Panc1 (cell line): ENCODE measurements at regions not wholly inside any gene's neighbourhood (a gene's known extent, or its start where the extent isn't known, plus 50 kb on each side); places are given as distances from the start of the nearest gene placed in this dataset.

ENCODE experiments used
- ATAC-seq: fragments of 200-7000 bp; cut with Tn5 transposase; 2 replicates; pipeline ENCODE4 v1.9.1; 2020; ENCODE audit warnings: mild to moderate bottlenecking, moderate library complexity
- BruUV-seq: library from RNA; stranded (reverse); fragments of 400-500 nt; replicated peaks from 2 replicates; lab custom pipeline; 2021; lab: Mats Ljungman, UMichigan
- CTCF ChIA-PET: fragments of 300-600 bp; sonication (Branson Sonifier 250); formaldehyde crosslinking; loops from one replicate; lab custom pipeline; 2022; ENCODE audit warnings: antibody characterized with exemption; lab: Charles Lee
- POLR2A ChIA-PET: fragments of 300-600 bp; sonication (Branson Sonifier 250); formaldehyde crosslinking; loops from one replicate; lab custom pipeline; 2022; ENCODE audit warnings: antibody characterized with exemption; lab: Charles Lee
- DNase-seq: peaks from one replicate; pipeline ENCODE4 v3.0.0-alpha.2; 2010; ENCODE audit warnings: low read depth, low spot score
- H3K27ac ChIP-seq: 2 replicates; pipeline ENCODE4 v1.5.1; 2011; ENCODE audit warnings: mild to moderate bottlenecking, low read length, inconsistent platforms
- H3K27me3 ChIP-seq: fragments of 200-500 bp; sonication (Bioruptor generic); 2 replicates; pipeline ENCODE4 v1.6.0; 2014; ENCODE audit warnings: low read length, inconsistent platforms; ENCODE audit not compliant: control insufficient read depth, insufficient read depth
- H3K36me3 ChIP-seq: fragments of 200-500 bp; sonication (Bioruptor generic); 2 replicates; pipeline ENCODE4 v1.5.1; 2014; ENCODE audit warnings: inconsistent platforms, mild to moderate bottlenecking, low read length, moderate library complexity; ENCODE audit not compliant: control insufficient read depth, insufficient read depth
- H3K4me1 ChIP-seq: 2 replicates; pipeline ENCODE4 v1.5.1; 2011; ENCODE audit warnings: inconsistent platforms, mild to moderate bottlenecking, low read length, moderate library complexity; ENCODE audit not compliant: control insufficient read depth, insufficient read depth
- H3K4me3 ChIP-seq, 2 experiments: 2 replicates each; pipeline ENCODE4 v1.5.1; 2011 to 2012; ENCODE audit warnings: low read depth in 2 of 2, low read length in 2 of 2, mild to moderate bottlenecking in 2 of 2, inconsistent platforms in 1 of 2, moderate library complexity in 1 of 2
- H3K9me3 ChIP-seq: fragments of 200-500 bp; sonication (Bioruptor generic); 2 replicates; pipeline ENCODE4 v1.5.1; 2014; ENCODE audit warnings: low read depth, mild to moderate bottlenecking, inconsistent platforms, low read length, moderate library complexity; ENCODE audit not compliant: control insufficient read depth, insufficient read depth
- POLR2AphosphoS5 ChIP-seq: IDR thresholded peaks from 2 replicates; pipeline ENCODE4 v1.6.1; 2012; ENCODE audit warnings: mild to moderate bottlenecking, low read depth, low read length, moderate library complexity
- SIN3A ChIP-seq: IDR thresholded peaks from 2 replicates; pipeline ENCODE4 v1.6.1; 2012; ENCODE audit warnings: low read depth, mild to moderate bottlenecking, low read length, moderate library complexity, borderline replicate concordance; ENCODE audit not compliant: insufficient read depth
- TCF7L2 ChIP-seq: IDR thresholded peaks from 2 replicates; pipeline ENCODE4 v1.6.1; 2011; ENCODE audit warnings: mild to moderate bottlenecking, low read depth, low read length, inconsistent platforms
- in situ Hi-C: cut with HindIII; loops from 2 replicates; pipeline ENCODE4 v1.10.0; 2016; ENCODE audit warnings: low sequenced_read_pairs, low pct_unique_long_range_greater_than_20kb
- intact Hi-C: fragments of 100-400 bp; cut with micrococcal nuclease; formaldehyde crosslinking; loops from one replicate; pipeline ENCODE4 v1.10.0; 2022; ENCODE audit not compliant: unreplicated experiment
- TF ChIP-seq, protein P1 (sequence below): fragments of 450-650 bp; IDR thresholded peaks from 2 replicates; pipeline ENCODE4 v1.5.1; 2017; ENCODE audit warnings: mild to moderate bottlenecking
- TF ChIP-seq, protein P2 (sequence below), 2 experiments: IDR thresholded peaks; 2 replicates each; pipeline ENCODE4 v1.6.1; 2011 to 2012; ENCODE audit warnings: low read depth in 2 of 2, control low read depth in 1 of 2, low read length in 1 of 2, mild to moderate bottlenecking in 1 of 2, moderate library complexity in 1 of 2; ENCODE audit not compliant: insufficient read depth in 1 of 2

DNA sequence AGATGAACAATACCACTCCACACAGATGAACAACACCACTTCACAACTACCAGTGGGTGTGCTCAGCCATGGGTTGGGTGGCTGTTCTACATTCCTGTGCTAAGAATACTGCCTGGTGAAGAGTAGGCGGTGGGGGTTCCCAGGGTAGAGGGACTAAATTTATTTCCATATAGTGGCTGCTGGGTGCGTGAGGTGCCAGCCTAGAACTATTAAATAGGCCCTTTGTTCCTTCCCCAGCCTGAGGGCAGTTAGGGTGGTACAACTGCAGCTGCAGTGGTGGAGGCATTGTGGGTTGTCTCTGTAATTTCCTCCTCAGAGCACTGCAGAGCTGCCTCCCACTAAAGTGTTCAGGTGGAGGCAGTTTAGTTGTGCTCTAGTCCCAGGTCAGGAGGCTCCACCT lies 618.4 kb downstream of the MMUT start:
- Histone ChIP-seq H3K9me3 (peaks cover 13% of the 10 kb centered on the region; the same call in 1 of the 2 replicates), H3K27me3 (no peaks in the 10 kb centered on the region), H3K36me3 (no peaks in the 10 kb centered on the region), H3K4me1 (no peaks in the 10 kb centered on the region), H3K4me3 (no peak overlapping the region), H3K27ac (no peak overlapping the region)
- ChIA-PET POLR2A (no interaction called here), CTCF (no interaction called here)
- ATAC-seq, result no peak
- intact Hi-C loops, result no loop called here
- BruUV-seq, result no TSS peak
- no peak for TF ChIP-seq TCF7L2
- TF ChIP-seq POLR2AphosphoS5, result no peak
- TF ChIP-seq, protein P1, sequence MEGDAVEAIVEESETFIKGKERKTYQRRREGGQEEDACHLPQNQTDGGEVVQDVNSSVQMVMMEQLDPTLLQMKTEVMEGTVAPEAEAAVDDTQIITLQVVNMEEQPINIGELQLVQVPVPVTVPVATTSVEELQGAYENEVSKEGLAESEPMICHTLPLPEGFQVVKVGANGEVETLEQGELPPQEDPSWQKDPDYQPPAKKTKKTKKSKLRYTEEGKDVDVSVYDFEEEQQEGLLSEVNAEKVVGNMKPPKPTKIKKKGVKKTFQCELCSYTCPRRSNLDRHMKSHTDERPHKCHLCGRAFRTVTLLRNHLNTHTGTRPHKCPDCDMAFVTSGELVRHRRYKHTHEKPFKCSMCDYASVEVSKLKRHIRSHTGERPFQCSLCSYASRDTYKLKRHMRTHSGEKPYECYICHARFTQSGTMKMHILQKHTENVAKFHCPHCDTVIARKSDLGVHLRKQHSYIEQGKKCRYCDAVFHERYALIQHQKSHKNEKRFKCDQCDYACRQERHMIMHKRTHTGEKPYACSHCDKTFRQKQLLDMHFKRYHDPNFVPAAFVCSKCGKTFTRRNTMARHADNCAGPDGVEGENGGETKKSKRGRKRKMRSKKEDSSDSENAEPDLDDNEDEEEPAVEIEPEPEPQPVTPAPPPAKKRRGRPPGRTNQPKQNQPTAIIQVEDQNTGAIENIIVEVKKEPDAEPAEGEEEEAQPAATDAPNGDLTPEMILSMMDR, result no peak
- TF ChIP-seq, protein P2, sequence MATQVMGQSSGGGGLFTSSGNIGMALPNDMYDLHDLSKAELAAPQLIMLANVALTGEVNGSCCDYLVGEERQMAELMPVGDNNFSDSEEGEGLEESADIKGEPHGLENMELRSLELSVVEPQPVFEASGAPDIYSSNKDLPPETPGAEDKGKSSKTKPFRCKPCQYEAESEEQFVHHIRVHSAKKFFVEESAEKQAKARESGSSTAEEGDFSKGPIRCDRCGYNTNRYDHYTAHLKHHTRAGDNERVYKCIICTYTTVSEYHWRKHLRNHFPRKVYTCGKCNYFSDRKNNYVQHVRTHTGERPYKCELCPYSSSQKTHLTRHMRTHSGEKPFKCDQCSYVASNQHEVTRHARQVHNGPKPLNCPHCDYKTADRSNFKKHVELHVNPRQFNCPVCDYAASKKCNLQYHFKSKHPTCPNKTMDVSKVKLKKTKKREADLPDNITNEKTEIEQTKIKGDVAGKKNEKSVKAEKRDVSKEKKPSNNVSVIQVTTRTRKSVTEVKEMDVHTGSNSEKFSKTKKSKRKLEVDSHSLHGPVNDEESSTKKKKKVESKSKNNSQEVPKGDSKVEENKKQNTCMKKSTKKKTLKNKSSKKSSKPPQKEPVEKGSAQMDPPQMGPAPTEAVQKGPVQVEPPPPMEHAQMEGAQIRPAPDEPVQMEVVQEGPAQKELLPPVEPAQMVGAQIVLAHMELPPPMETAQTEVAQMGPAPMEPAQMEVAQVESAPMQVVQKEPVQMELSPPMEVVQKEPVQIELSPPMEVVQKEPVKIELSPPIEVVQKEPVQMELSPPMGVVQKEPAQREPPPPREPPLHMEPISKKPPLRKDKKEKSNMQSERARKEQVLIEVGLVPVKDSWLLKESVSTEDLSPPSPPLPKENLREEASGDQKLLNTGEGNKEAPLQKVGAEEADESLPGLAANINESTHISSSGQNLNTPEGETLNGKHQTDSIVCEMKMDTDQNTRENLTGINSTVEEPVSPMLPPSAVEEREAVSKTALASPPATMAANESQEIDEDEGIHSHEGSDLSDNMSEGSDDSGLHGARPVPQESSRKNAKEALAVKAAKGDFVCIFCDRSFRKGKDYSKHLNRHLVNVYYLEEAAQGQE (IDR thresholded peaks at IDR 0.05; ENCODE audit: insufficient read depth in 1 of 2, low read depth in 2 of 2, low read length in 1 of 2), result no peak
- no peak for TF ChIP-seq SIN3A
- in situ Hi-C loops, result no loop called here
- DNase-seq, result no peak

DNA sequence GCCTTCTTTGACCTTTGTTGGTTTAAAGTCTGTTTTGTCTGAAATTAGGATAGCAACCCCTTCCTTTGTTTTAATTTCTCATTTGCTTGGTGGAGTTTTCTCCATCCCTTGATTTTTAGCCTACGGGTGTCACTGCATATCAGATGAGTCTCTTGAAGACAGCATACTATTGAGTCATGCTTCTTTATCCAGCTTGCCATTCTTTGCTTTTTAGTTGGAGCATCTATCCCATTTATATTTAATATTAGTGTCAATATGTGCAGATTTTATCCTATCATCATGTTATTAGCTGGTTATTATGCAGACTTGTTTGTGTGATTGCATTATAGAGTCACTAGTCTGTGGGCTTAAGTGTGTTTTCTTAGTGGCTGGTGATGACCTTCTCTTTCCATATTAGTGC lies 622.2 kb downstream of the MMUT start:
- no peak for TF ChIP-seq POLR2AphosphoS5
- TF ChIP-seq, protein P2 (IDR thresholded peaks at IDR 0.05; ENCODE audit: insufficient read depth in 1 of 2, low read depth in 2 of 2, low read length in 1 of 2), result no peak
- TF ChIP-seq, protein P1, result no peak
- TF ChIP-seq SIN3A, result no peak
- TF ChIP-seq TCF7L2, result no peak
- intact Hi-C loops, result no loop called here
- no peaks in the 10 kb centered on the region for H3K27me3 ChIP-seq
- H3K4me1 ChIP-seq, result no peaks in the 10 kb centered on the region
- DNase-seq (no peak), ATAC-seq (no peak)
- CTCF ChIA-PET, result no interaction called here
- no peak overlapping the region for H3K4me3 ChIP-seq
- no peak overlapping the region for H3K27ac ChIP-seq
- BruUV-seq, result no TSS peak
- H3K36me3 ChIP-seq, result no peaks in the 10 kb centered on the region
- in situ Hi-C loops, result no loop called here
- POLR2A ChIA-PET, result no interaction called here
- H3K9me3 ChIP-seq, result peaks cover 19% of the 10 kb centered on the region
